Neuron (in vitro differentiated cells): ENCODE measurements at regions not wholly inside any gene's neighbourhood (a gene's known extent, or its start where the extent isn't known, plus 50 kb on each side); places are given as distances from the start of the nearest gene placed in this dataset.

Experiments
- H2AFZ ChIP-seq: one replicate; pipeline ENCODE4 v1.6.1; 2013; ENCODE audit warnings: low read depth, mild to moderate bottlenecking, inconsistent platforms, low read length, moderate library complexity
- H3K27me3 ChIP-seq: one replicate; pipeline ENCODE4 v1.6.1; 2013; ENCODE audit warnings: low read length; ENCODE audit not compliant: insufficient read depth
- H3K36me3 ChIP-seq: one replicate; pipeline ENCODE4 v1.6.1; 2013; ENCODE audit warnings: low read length; ENCODE audit not compliant: insufficient read depth
- H3K4me1 ChIP-seq: one replicate; pipeline ENCODE4 v1.6.1; 2013; ENCODE audit warnings: low read length; ENCODE audit not compliant: insufficient read depth
- H3K4me3 ChIP-seq: 2 replicates; pipeline ENCODE4 v1.5.1; 2013; ENCODE audit warnings: mild to moderate bottlenecking, low read length, moderate library complexity
- H3K9me3 ChIP-seq: one replicate; pipeline ENCODE4 v1.6.1; 2013; ENCODE audit warnings: low read length

- no peak overlapping the region for H3K4me3 ChIP-seq
- H3K9me3 ChIP-seq: no peaks in the 10 kb centered on the region
- no peaks in the 10 kb centered on the region for H3K36me3 ChIP-seq
- no peaks in the 10 kb centered on the region for H3K27me3 ChIP-seq
- H2AFZ ChIP-seq: no peak overlapping the region
- peaks cover 7% of the 10 kb centered on the region for H3K4me1 ChIP-seq
These were observed 725.2 kb downstream of the TSN start for GRCh38 chr2:122480501-122481243.

GRCh38 chr2:122481244-122481622, 725.8 kb downstream of the TSN start:
- no peaks in the 10 kb centered on the region for H3K9me3 ChIP-seq
- H3K27me3 ChIP-seq: no peaks in the 10 kb centered on the region
- H3K4me1 ChIP-seq: peaks cover 7% of the 10 kb centered on the region
- H3K4me3 ChIP-seq: no peak overlapping the region
- no peak overlapping the region for H2AFZ ChIP-seq
- H3K36me3 ChIP-seq: no peaks in the 10 kb centered on the region

- Histone ChIP-seq H3K9me3 (no peaks in the 10 kb centered on the region), H3K36me3 (no peaks in the 10 kb centered on the region), H3K27me3 (no peaks in the 10 kb centered on the region), H2AFZ (no peak overlapping the region), H3K4me3 (no peak overlapping the region), H3K4me1 (peaks cover 7% of the 10 kb centered on the region)
These were observed 726.3 kb downstream of the TSN start for GRCh38 chr2:122481717-122482116.

GRCh38 chr2:122486086-122486485, 730.6 kb downstream of the TSN start:
- Histone ChIP-seq H3K4me3 (no peak overlapping the region), H3K4me1 (no peaks in the 10 kb centered on the region), H3K36me3 (no peaks in the 10 kb centered on the region)

GRCh38 chr2:122486705-122487415, 731.4 kb downstream of the TSN start:
- no peaks in the 10 kb centered on the region for H3K9me3 ChIP-seq
- no peaks in the 10 kb centered on the region for H3K4me1 ChIP-seq
- H2AFZ ChIP-seq: no peak overlapping the region
- no peaks in the 10 kb centered on the region for H3K36me3 ChIP-seq
- no peak overlapping the region for H3K4me3 ChIP-seq
- H3K27me3 ChIP-seq: no peaks in the 10 kb centered on the region

More at GRCh38 chr2:122486086-122486485, 730.6 kb downstream of the TSN start:
- Histone ChIP-seq H2AFZ (no peak overlapping the region), H3K27me3 (no peaks in the 10 kb centered on the region), H3K9me3 (no peaks in the 10 kb centered on the region)

GRCh38 chr2:122491011-122491410, 735.6 kb downstream of the TSN start:
- H3K36me3 ChIP-seq: no peaks in the 10 kb centered on the region
- H3K4me3 ChIP-seq: no peak overlapping the region
- no peak overlapping the region for H2AFZ ChIP-seq
- no peaks in the 10 kb centered on the region for H3K4me1 ChIP-seq
- H3K9me3 ChIP-seq: no peaks in the 10 kb centered on the region
- H3K27me3 ChIP-seq: no peaks in the 10 kb centered on the region

GRCh38 chr2:122500316-122501105, 745.1 kb downstream of the TSN start:
- H2AFZ ChIP-seq: no peak overlapping the region
- no peak overlapping the region for H3K4me3 ChIP-seq
- H3K9me3 ChIP-seq: no peaks in the 10 kb centered on the region
- no peaks in the 10 kb centered on the region for H3K36me3 ChIP-seq
- H3K4me1 ChIP-seq: no peaks in the 10 kb centered on the region
- no peaks in the 10 kb centered on the region for H3K27me3 ChIP-seq

GRCh38 chr2:122506620-122507019, 751.2 kb downstream of the TSN start:
- Histone ChIP-seq H3K4me3 (no peak overlapping the region), H2AFZ (no peak overlapping the region), H3K27me3 (no peaks in the 10 kb centered on the region), H3K9me3 (no peaks in the 10 kb centered on the region), H3K4me1 (no peaks in the 10 kb centered on the region), H3K36me3 (no peaks in the 10 kb centered on the region)

GRCh38 chr2:122507261-122507660, 751.8 kb downstream of the TSN start:
- Histone ChIP-seq H3K4me3 (no peak overlapping the region), H2AFZ (no peak overlapping the region), H3K4me1 (no peaks in the 10 kb centered on the region), H3K9me3 (no peaks in the 10 kb centered on the region), H3K27me3 (no peaks in the 10 kb centered on the region), H3K36me3 (no peaks in the 10 kb centered on the region)

- no peaks in the 10 kb centered on the region for H3K27me3 ChIP-seq
These were observed 756.6 kb downstream of the TSN start for GRCh38 chr2:122512091-122512490.

GRCh38 chr2:122514451-122514996, 759.1 kb downstream of the TSN start:
- Histone ChIP-seq H3K4me1 (peaks cover 18% of the 10 kb centered on the region), H2AFZ (no peak overlapping the region), H3K27me3 (no peaks in the 10 kb centered on the region), H3K36me3 (no peaks in the 10 kb centered on the region), H3K4me3 (no peak overlapping the region), H3K9me3 (no peaks in the 10 kb centered on the region)

More at GRCh38 chr2:122512091-122512490, 756.6 kb downstream of the TSN start:
- H3K4me3 ChIP-seq: no peak overlapping the region
- H3K4me1 ChIP-seq: peaks cover 8% of the 10 kb centered on the region
- H3K9me3 ChIP-seq: no peaks in the 10 kb centered on the region
- H2AFZ ChIP-seq: no peak overlapping the region
- H3K36me3 ChIP-seq: no peaks in the 10 kb centered on the region

GRCh38 chr2:122515731-122516290, 760.4 kb downstream of the TSN start:
- no peak overlapping the region for H3K4me3 ChIP-seq

More at GRCh38 chr2:122515731-122516290, 760.4 kb downstream of the TSN start:
- Histone ChIP-seq H2AFZ (no peak overlapping the region), H3K4me1 (peaks cover 18% of the 10 kb centered on the region), H3K27me3 (no peaks in the 10 kb centered on the region), H3K9me3 (no peaks in the 10 kb centered on the region), H3K36me3 (no peaks in the 10 kb centered on the region)
